ENCODE measurements at regions not wholly inside any gene's neighbourhood (a gene's known extent, or its start where the extent isn't known, plus 50 kb on each side); places are given as distances from the start of the nearest gene placed in this dataset.

DNA sequence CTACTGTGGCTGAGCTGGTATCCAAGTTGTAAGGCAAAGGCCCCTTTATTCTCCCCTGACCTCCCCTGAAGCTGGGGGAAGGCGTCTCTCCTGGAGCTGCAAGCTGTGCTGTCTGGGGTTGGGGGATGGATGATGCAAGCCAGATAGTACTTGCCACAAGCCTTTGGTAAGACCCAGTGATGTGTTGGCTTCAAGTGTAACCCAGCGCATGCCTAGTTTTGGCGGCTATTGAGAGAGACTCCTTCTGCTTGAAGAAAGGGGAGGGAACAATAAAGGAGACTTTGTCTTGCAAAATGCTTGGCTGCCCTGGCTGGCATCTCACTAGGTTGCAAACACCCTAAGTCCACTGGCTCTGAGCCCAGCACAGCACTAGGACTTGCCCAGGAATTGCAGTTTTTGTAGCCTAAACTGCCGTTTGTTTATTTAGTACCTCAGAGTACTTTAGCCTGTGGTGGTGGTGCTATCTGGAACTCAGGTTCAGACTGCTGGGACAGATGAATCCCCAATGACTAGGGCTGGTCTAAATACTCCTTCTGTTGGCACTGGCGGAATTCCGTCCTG lies 108.2 kb downstream of the TNFSF13B start:
- FAIRE-seq, result no peak
- no peaks in the 10 kb centered on the region for H3K4me1 ChIP-seq
- WGBS, 2 donors, result 77 to 89% methylated on average over 6 of the region's 6 CpGs
- H3K36me3 ChIP-seq, result no peaks in the 10 kb centered on the region
- intact Hi-C loops (cut with DNase I), result no loop called here
- TF ChIP-seq, protein P1, sequence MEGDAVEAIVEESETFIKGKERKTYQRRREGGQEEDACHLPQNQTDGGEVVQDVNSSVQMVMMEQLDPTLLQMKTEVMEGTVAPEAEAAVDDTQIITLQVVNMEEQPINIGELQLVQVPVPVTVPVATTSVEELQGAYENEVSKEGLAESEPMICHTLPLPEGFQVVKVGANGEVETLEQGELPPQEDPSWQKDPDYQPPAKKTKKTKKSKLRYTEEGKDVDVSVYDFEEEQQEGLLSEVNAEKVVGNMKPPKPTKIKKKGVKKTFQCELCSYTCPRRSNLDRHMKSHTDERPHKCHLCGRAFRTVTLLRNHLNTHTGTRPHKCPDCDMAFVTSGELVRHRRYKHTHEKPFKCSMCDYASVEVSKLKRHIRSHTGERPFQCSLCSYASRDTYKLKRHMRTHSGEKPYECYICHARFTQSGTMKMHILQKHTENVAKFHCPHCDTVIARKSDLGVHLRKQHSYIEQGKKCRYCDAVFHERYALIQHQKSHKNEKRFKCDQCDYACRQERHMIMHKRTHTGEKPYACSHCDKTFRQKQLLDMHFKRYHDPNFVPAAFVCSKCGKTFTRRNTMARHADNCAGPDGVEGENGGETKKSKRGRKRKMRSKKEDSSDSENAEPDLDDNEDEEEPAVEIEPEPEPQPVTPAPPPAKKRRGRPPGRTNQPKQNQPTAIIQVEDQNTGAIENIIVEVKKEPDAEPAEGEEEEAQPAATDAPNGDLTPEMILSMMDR (IDR thresholded peaks at IDR 0.05), result no peak
- H3K27ac ChIP-seq, result no peak overlapping the region
- DNase-seq, result no peak
- H3K4me3 ChIP-seq, result no peak overlapping the region
- no peaks in the 10 kb centered on the region for H3K9me3 ChIP-seq
- no peak for ATAC-seq
- no peaks in the 10 kb centered on the region for H3K27me3 ChIP-seq

DNA sequence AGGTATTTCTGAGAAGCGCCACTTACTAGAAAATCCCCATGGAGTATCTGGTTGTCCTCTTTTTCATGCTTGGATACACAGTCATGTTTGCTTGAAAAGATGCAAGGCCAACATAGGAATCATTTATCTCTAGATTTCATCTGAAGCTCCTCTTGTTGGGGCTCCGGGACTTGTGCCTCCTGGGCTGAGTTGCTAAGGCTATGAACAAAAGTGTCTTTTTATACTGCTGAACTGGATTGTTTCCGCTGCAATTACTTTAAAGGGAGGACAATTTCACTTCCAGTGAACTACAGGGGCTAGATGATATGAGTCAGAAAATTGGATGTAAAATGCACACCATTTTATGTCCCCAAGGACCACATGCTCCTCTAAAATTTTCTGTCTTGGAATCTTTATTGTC lies 114.1 kb downstream of the TNFSF13B start:
- Histone ChIP-seq H3K4me3 (no peak overlapping the region), H3K27me3 (no peaks in the 10 kb centered on the region), H3K36me3 (no peaks in the 10 kb centered on the region), H3K9me3 (no peaks in the 10 kb centered on the region), H3K4me1 (no peaks in the 10 kb centered on the region), H3K27ac (no peak overlapping the region)
- DNase-seq (no peak), FAIRE-seq (no peak), ATAC-seq (no peak)
- intact Hi-C loops (cut with DNase I), result no loop called here
- WGBS, 2 donors, result 53 to 82% methylated on average over 3 of the region's 3 CpGs
- TF ChIP-seq, protein P1 (IDR thresholded peaks at IDR 0.05), result no peak

DNA sequence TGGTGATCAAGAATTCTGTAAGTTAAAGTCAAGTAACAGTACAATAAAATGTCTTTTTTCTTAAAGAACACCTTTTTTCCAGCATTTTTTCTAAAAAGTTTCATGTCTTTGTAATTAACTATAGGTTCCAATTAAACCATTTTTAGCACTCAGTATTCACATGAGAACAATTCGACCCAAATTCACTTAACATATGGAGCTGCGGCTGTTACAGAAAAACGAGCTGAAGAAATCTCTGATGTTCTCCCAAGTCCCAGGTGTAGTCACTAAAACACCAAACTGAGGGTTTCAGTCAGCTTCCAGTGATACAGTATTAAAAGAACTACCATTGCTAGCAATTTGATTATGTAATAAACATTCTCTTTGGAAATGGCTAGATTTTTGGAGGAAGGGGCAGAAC lies 117.6 kb downstream of the TNFSF13B start:
- no peak overlapping the region for H3K27ac ChIP-seq
- TF ChIP-seq, protein P1 (IDR thresholded peaks at IDR 0.05), result no peak
- no peak for DNase-seq
- H3K36me3 ChIP-seq, result no peaks in the 10 kb centered on the region
- no peak for FAIRE-seq
- H3K9me3 ChIP-seq, result no peaks in the 10 kb centered on the region
- no peak overlapping the region for H3K4me3 ChIP-seq
- intact Hi-C loops (cut with DNase I), result no loop called here
- H3K4me1 ChIP-seq, result no peaks in the 10 kb centered on the region
- H3K27me3 ChIP-seq, result no peaks in the 10 kb centered on the region
- WGBS, 2 donors, result 53 to 68% methylated on average over 3 of the region's 3 CpGs
- ATAC-seq, result no peak

DNA sequence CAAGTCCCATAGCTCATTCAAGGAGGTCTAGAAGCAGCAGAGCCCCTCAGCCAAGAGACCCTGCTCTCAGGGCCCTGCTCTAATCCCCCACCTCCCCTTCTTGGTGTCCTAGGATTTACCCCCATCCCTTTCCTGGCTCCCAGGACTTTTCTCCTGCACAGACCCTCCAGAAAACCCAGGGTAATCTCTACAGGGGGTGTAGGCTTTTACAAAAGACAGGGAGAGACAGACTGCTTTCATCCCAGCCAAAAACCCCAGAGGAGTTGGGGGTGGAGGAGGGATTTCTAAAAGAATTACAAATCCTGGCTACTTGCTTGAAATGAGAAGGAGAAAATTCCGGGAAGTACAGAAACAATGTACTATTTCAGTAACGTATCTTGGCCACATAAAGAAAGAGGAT lies 133.3 kb downstream of the TNFSF13B start:
- H3K9me3 ChIP-seq, result no peaks in the 10 kb centered on the region
- no peak for ATAC-seq
- H3K27me3 ChIP-seq, result peaks cover 0 to 8% (median 0%) of the 10 kb centered on the region in 4 donors
- no peaks in the 10 kb centered on the region for H3K4me1 ChIP-seq
- no peak overlapping the region for H3K4me3 ChIP-seq
- TF ChIP-seq, protein P1 (IDR thresholded peaks at IDR 0.05), result no peak
- intact Hi-C loops (cut with DNase I), result no loop called here
- no peak overlapping the region for H3K27ac ChIP-seq
- no peaks in the 10 kb centered on the region for H3K36me3 ChIP-seq
- no peak for DNase-seq
- WGBS, 2 donors, result 52 to 65% methylated on average over 2 of the region's 2 CpGs
- FAIRE-seq, result no peak

DNA sequence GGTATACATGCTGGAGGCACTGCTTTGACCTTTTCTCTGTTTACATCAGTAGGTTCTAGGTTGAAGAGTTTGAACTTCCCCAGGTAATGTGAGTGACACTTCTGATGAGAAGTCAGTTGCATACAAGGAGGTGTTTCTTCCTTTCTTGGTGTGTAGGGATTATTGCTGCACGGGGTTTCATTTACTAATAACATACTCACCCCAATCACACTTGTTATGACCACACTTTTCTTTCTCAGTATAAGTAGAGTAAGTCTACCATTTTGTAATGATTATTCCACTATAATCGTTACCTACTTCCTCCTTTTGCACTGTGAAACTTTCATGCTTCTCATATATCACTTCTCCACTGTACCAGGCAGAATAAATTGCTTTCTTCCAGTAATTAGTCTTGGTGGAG lies 138.0 kb downstream of the TNFSF13B start:
- TF ChIP-seq, protein P1 (IDR thresholded peaks at IDR 0.05), result no peak
- 23 to 46% methylated on average over 2 of the region's 2 CpGs for WGBS, 2 donors
- Histone ChIP-seq H3K27ac (no peak overlapping the region), H3K4me1 (no peaks in the 10 kb centered on the region), H3K9me3 (no peaks in the 10 kb centered on the region), H3K36me3 (no peaks in the 10 kb centered on the region), H3K4me3 (no peak overlapping the region), H3K27me3 (no peaks in the 10 kb centered on the region)
- DNase-seq (no peak), ATAC-seq (no peak), FAIRE-seq (no peak)
- intact Hi-C loops (cut with DNase I), result no loop called here
